SKM-1 treated with dmso at 0.1 percent for 144 hours (cell line): ENCODE measurements at regions not wholly inside any gene's neighbourhood (a gene's known extent, or its start where the extent isn't known, plus 50 kb on each side); places are given as distances from the start of the nearest gene placed in this dataset.

Experiments used
- DNase-seq: peaks from one replicate; lab custom pipeline; 2025; ENCODE audit not compliant: unreplicated experiment; lab: John Stamatoyannopoulos, UW

- DNase-seq: no peak
These were observed 287.0 kb downstream of the CDC5L start for GRCh38 chr6:44674226-44675155.

GRCh38 chr6:44675449-44675848 is 287.9 kb downstream of the CDC5L start:
- no peak for DNase-seq

GRCh38 chr6:44676246-44676790 is 288.8 kb downstream of the CDC5L start:
- DNase-seq: no peak

- DNase-seq: no peak
These were observed 289.4 kb downstream of the CDC5L start for GRCh38 chr6:44676826-44677433.

GRCh38 chr6:44678252-44678935 is 290.9 kb downstream of the CDC5L start:
- DNase-seq: no peak

- DNase-seq: no peak
These were observed 292.1 kb downstream of the CDC5L start for GRCh38 chr6:44679438-44680201.

GRCh38 chr6:44680202-44680720 is 292.8 kb downstream of the CDC5L start:
- DNase-seq: no peak

GRCh38 chr6:44681761-44682160 is 294.3 kb downstream of the CDC5L start:
- DNase-seq: no peak

GRCh38 chr6:44682280-44682679 is 294.8 kb downstream of the CDC5L start:
- DNase-seq: no peak

- no peak for DNase-seq
These were observed 295.7 kb downstream of the CDC5L start for GRCh38 chr6:44682987-44683779.

GRCh38 chr6:44685213-44685612 is 297.7 kb downstream of the CDC5L start:
- DNase-seq: no peak

- DNase-seq: no peak
These were observed 308.6 kb downstream of the CDC5L start for GRCh38 chr6:44696099-44696498.

- no peak for DNase-seq
These were observed 309.2 kb downstream of the CDC5L start for GRCh38 chr6:44696686-44697085.

- DNase-seq: no peak
These were observed 309.8 kb downstream of the CDC5L start for GRCh38 chr6:44697327-44697726.

GRCh38 chr6:44698602-44699001 is 311.1 kb downstream of the CDC5L start:
- DNase-seq: no peak

- no peak for DNase-seq
These were observed 311.6 kb downstream of the CDC5L start for GRCh38 chr6:44699082-44699481.

GRCh38 chr6:44699851-44700250 is 312.3 kb downstream of the CDC5L start:
- DNase-seq: no peak

- no peak for DNase-seq
These were observed 312.9 kb downstream of the CDC5L start for GRCh38 chr6:44700422-44700821.

GRCh38 chr6:44701038-44701636 is 313.6 kb downstream of the CDC5L start:
- DNase-seq: no peak
